Esophagus (tissue), 2 donors: ENCODE measurements at regions not wholly inside any gene's neighbourhood (a gene's known extent, or its start where the extent isn't known, plus 50 kb on each side); places are given as distances from the start of the nearest gene placed in this dataset.

Experiments used
- H3K27ac ChIP-seq, 2 donors: one replicate each; pipeline ENCODE4 v1.5.1; 2013; ENCODE audit warnings: low read depth in 2 of 2, mild to moderate bottlenecking in 2 of 2, inconsistent platforms in 1 of 2, low read length in 1 of 2, moderate library complexity in 1 of 2
- H3K27me3 ChIP-seq, 2 donors: one replicate each; pipeline ENCODE4 v1.6.1; 2013; ENCODE audit warnings: low read length in 2 of 2, control low read depth in 1 of 2, mild to moderate bottlenecking in 1 of 2; ENCODE audit not compliant: insufficient read depth in 2 of 2, control insufficient read depth in 1 of 2
- H3K36me3 ChIP-seq, 2 donors: one replicate each; pipeline ENCODE4 v1.6.1; 2013; ENCODE audit warnings: low read length in 1 of 2; ENCODE audit not compliant: control insufficient read depth in 2 of 2, insufficient read depth in 2 of 2
- H3K4me1 ChIP-seq, 2 donors: one replicate each; pipeline ENCODE4 v1.6.1; 2013; ENCODE audit warnings: low read length in 1 of 2; ENCODE audit not compliant: control insufficient read depth in 2 of 2, insufficient read depth in 2 of 2
- H3K4me3 ChIP-seq, 2 donors: one replicate each; pipeline ENCODE4 v1.5.1; 2013; ENCODE audit warnings: low read length in 2 of 2, mild to moderate bottlenecking in 2 of 2, low read depth in 1 of 2, moderate library complexity in 1 of 2
- H3K9me3 ChIP-seq, 2 donors: one replicate each; pipeline ENCODE4 v1.6.1; 2013; ENCODE audit warnings: mild to moderate bottlenecking in 2 of 2, low read depth in 1 of 2, low read length in 1 of 2, moderate library complexity in 1 of 2; ENCODE audit not compliant: control insufficient read depth in 2 of 2, insufficient read depth in 1 of 2
- WGBS, 2 donors: extraction: QIAGEN DNeasy Blood & Tissue Kit; methylation state at CpG; one replicate each; pipeline ENCODE4 v1.1.7; 2013; 5-methylcytosine and 5-hydroxymethylcytosine counted together
- donor health status: healthy with polysubstance abuse.
- donor health status: Bipolar disorder and iron deficiency.

GRCh38 chr18:45509535-45509934, 105.7 kb upstream of the SLC14A2 start:
- H3K4me3 ChIP-seq: no peak overlapping the region
- no peaks in the 10 kb centered on the region for H3K36me3 ChIP-seq
- no peaks in the 10 kb centered on the region for H3K27me3 ChIP-seq
- no peaks in the 10 kb centered on the region for H3K9me3 ChIP-seq
- WGBS, 2 donors: 64 to 78% methylated on average over 4 of the region's 4 CpGs
- no peaks in the 10 kb centered on the region for H3K4me1 ChIP-seq
- H3K27ac ChIP-seq: no peak overlapping the region

- Histone ChIP-seq H3K27me3 (no peaks in the 10 kb centered on the region), H3K36me3 (no peaks in the 10 kb centered on the region), H3K4me3 (no peak overlapping the region), H3K9me3 (no peaks in the 10 kb centered on the region), H3K4me1 (no peaks in the 10 kb centered on the region), H3K27ac (no peak overlapping the region)
- WGBS, 2 donors: 86 to 88% methylated on average over 3 of the region's 3 CpGs
Measured at GRCh38 chr18:45510656-45511055, 104.6 kb upstream of the SLC14A2 start.

GRCh38 chr18:45512363-45512953, 102.8 kb upstream of the SLC14A2 start:
- no peaks in the 10 kb centered on the region for H3K36me3 ChIP-seq
- no peak overlapping the region for H3K27ac ChIP-seq
- H3K27me3 ChIP-seq: no peaks in the 10 kb centered on the region
- H3K9me3 ChIP-seq: no peaks in the 10 kb centered on the region
- 72 to 78% methylated on average over 5 of the region's 5 CpGs for WGBS, 2 donors
- H3K4me3 ChIP-seq: no peak overlapping the region
- no peaks in the 10 kb centered on the region for H3K4me1 ChIP-seq

- Histone ChIP-seq H3K9me3 (no peaks in the 10 kb centered on the region), H3K4me1 (no peaks in the 10 kb centered on the region), H3K36me3 (no peaks in the 10 kb centered on the region), H3K4me3 (no peak overlapping the region), H3K27ac (peak overlapping the region in 1 of 2 donors; percentile 35), H3K27me3 (no peaks in the 10 kb centered on the region)
- 65 to 66% methylated on average over 11 of the region's 11 CpGs for WGBS, 2 donors
Measured at GRCh38 chr18:45517181-45517741, 98.0 kb upstream of the SLC14A2 start.

GRCh38 chr18:45518311-45519155, 96.7 kb upstream of the SLC14A2 start:
- H3K36me3 ChIP-seq: no peaks in the 10 kb centered on the region
- H3K9me3 ChIP-seq: no peaks in the 10 kb centered on the region
- no peaks in the 10 kb centered on the region for H3K4me1 ChIP-seq
- no peaks in the 10 kb centered on the region for H3K27me3 ChIP-seq
- WGBS, 2 donors: 43 to 51% methylated on average over 3 of the region's 3 CpGs
- no peak overlapping the region for H3K27ac ChIP-seq
- no peak overlapping the region for H3K4me3 ChIP-seq

- 79 to 85% methylated on average over 7 of the region's 7 CpGs for WGBS, 2 donors
- Histone ChIP-seq H3K27me3 (no peaks in the 10 kb centered on the region), H3K4me3 (no peak overlapping the region), H3K9me3 (no peaks in the 10 kb centered on the region), H3K4me1 (no peaks in the 10 kb centered on the region), H3K27ac (peak overlapping the region in 1 of 2 donors; percentile 60), H3K36me3 (no peaks in the 10 kb centered on the region)
Measured at GRCh38 chr18:45519411-45520280, 95.6 kb upstream of the SLC14A2 start.

GRCh38 chr18:45521136-45521535, 94.1 kb upstream of the SLC14A2 start:
- Histone ChIP-seq H3K36me3 (no peaks in the 10 kb centered on the region), H3K4me1 (no peaks in the 10 kb centered on the region), H3K4me3 (no peak overlapping the region), H3K9me3 (no peaks in the 10 kb centered on the region), H3K27ac (peak overlapping the region in 1 of 2 donors; percentile 42), H3K27me3 (no peaks in the 10 kb centered on the region)
- 38 to 62% methylated on average over 1 of the region's 1 CpG for WGBS, 2 donors

GRCh38 chr18:45521777-45522176, 93.5 kb upstream of the SLC14A2 start:
- Histone ChIP-seq H3K4me3 (no peak overlapping the region), H3K27ac (peak overlapping the region; percentile 40 to 55), H3K36me3 (no peaks in the 10 kb centered on the region), H3K27me3 (no peaks in the 10 kb centered on the region), H3K4me1 (no peaks in the 10 kb centered on the region), H3K9me3 (no peaks in the 10 kb centered on the region)
- 21 to 31% methylated on average over 3 of the region's 3 CpGs for WGBS, 2 donors

- H3K9me3 ChIP-seq: no peaks in the 10 kb centered on the region
- no peaks in the 10 kb centered on the region for H3K36me3 ChIP-seq
- H3K4me3 ChIP-seq: no peak overlapping the region
- no peaks in the 10 kb centered on the region for H3K4me1 ChIP-seq
- 77 to 79% methylated on average over 8 of the region's 8 CpGs for WGBS, 2 donors
- H3K27ac ChIP-seq: peak overlapping the region in 1 of 2 donors; percentile 40
- H3K27me3 ChIP-seq: no peaks in the 10 kb centered on the region
Measured at GRCh38 chr18:45522371-45522770, 92.9 kb upstream of the SLC14A2 start.
